ENCODE measurements at regions not wholly inside any gene's neighbourhood (a gene's known extent, or its start where the extent isn't known, plus 50 kb on each side); places are given as distances from the start of the nearest gene placed in this dataset.

DNA sequence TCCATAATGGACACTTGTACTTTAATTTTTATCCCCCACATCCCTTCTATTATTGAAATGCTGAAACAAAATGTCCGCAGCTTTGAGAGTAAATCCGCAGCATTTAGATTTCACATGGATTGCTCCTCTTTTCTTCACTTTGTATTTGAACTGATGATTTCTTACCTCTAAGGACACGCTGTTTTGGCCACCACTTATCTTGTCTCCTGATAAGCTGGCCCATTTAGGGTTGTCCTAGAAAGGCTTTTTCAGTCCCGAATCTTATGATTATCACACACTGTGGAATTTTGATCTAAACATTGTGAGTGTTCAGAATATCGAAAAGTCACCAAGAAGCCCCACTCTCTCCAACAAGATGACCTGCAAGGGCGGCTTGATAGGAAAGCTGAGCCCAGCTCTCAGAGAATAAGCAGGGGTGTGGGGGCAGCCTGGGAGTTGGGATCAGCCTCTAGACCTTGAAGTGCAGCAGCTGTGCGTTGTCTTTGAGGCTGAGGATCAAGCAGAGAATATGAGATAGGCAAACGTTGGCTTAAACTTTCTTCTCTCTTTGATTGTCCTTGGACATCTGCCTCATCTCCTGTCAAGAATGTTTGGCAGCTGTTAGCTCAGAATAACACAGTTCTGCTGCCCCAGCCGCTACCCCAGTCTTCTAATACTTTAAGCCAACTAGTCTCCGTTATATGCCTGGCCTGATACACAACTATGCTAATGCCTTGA is 399.7 kb upstream of the NR2F2 start:
- TF ChIP-seq EZH2phosphoT487 (IDR thresholded peaks at IDR 0.05; ENCODE audit: insufficient read depth, low read depth) (no peak), EZH2 (IDR thresholded peaks at IDR 0.05; ENCODE audit: insufficient read depth, poor library complexity, severe bottlenecking) (no peak)
- no peak overlapping the region for H3K27ac ChIP-seq
- H3K4me3 ChIP-seq = no peak overlapping the region
- H3K9me3 ChIP-seq (ENCODE audit: low read depth) = no peaks in the 10 kb centered on the region
- no peaks in the 10 kb centered on the region for H3K9me2 ChIP-seq (ENCODE audit: insufficient read depth)
- DNase-seq = no peak
- in situ Hi-C loops (cut with MboI) = no loop called here
- H3K9ac ChIP-seq = no peak overlapping the region
- H3F3A ChIP-seq (ENCODE audit: insufficient read depth) = peaks cover 7% of the 10 kb centered on the region; the same call in 1 of the 2 replicates
- H3K36me3 ChIP-seq (ENCODE audit: low read depth) = no peaks in the 10 kb centered on the region
- no peaks in the 10 kb centered on the region for H4K20me1 ChIP-seq (ENCODE audit: insufficient read depth)
- WGBS, 2 experiments (ENCODE audit: low coverage in 1 of 2, low lambda C conversion rate in 2 of 2, missing lambda C conversion rate in 2 of 2) = 71 to 73% methylated on average over 10 of the region's 10 CpGs
- H3K79me2 ChIP-seq (ENCODE audit: insufficient read depth) = no peaks in the 10 kb centered on the region
- no peak overlapping the region for H3K4me2 ChIP-seq (ENCODE audit: unreplicated experiment)
- H3K27me3 ChIP-seq (replicated peaks; ENCODE audit: insufficient read depth) = no peaks in the 10 kb centered on the region
- H3K4me1 ChIP-seq (ENCODE audit: insufficient read depth) = peaks cover 13% of the 10 kb centered on the region
- H2AFZ ChIP-seq = no peak overlapping the region

- 67 to 69% methylated on average over 3 of the region's 3 CpGs for WGBS, 2 experiments (ENCODE audit: low coverage in 1 of 2, low lambda C conversion rate in 2 of 2, missing lambda C conversion rate in 2 of 2)
Measured at GRCh38 chr15:95931619-95932018, 398.9 kb upstream of the NR2F2 start.

GRCh38 chr15:95932141-95932540 is 398.4 kb upstream of the NR2F2 start:
- H3K4me3 ChIP-seq = no peak overlapping the region
- 67 to 79% methylated on average over 2 of the region's 2 CpGs for WGBS, 2 experiments (ENCODE audit: low coverage in 1 of 2, low lambda C conversion rate in 2 of 2, missing lambda C conversion rate in 2 of 2)
- H3K9me3 ChIP-seq (ENCODE audit: low read depth) = no peaks in the 10 kb centered on the region
- H3K4me2 ChIP-seq (ENCODE audit: unreplicated experiment) = peak overlapping the region; percentile 52
- no peaks in the 10 kb centered on the region for H3K79me2 ChIP-seq (ENCODE audit: insufficient read depth)
- TF ChIP-seq EZH2phosphoT487 (IDR thresholded peaks at IDR 0.05; ENCODE audit: insufficient read depth, low read depth) = no peak
- TF ChIP-seq EZH2 (IDR thresholded peaks at IDR 0.05; ENCODE audit: insufficient read depth, poor library complexity, severe bottlenecking) = no peak
- H3K9ac ChIP-seq = no peak overlapping the region
- H3F3A ChIP-seq (ENCODE audit: insufficient read depth) = peaks cover 15% of the 10 kb centered on the region; the same call in 1 of the 2 replicates
- H3K27me3 ChIP-seq (replicated peaks; ENCODE audit: insufficient read depth) = no peaks in the 10 kb centered on the region
- in situ Hi-C loops (cut with MboI) = no loop called here
- peaks cover 18% of the 10 kb centered on the region for H3K4me1 ChIP-seq (ENCODE audit: insufficient read depth)
- H3K27ac ChIP-seq = no peak overlapping the region
- no peaks in the 10 kb centered on the region for H3K36me3 ChIP-seq (ENCODE audit: low read depth)
- no peaks in the 10 kb centered on the region for H4K20me1 ChIP-seq (ENCODE audit: insufficient read depth)
- H3K9me2 ChIP-seq (ENCODE audit: insufficient read depth) = no peaks in the 10 kb centered on the region
- H2AFZ ChIP-seq = no peak overlapping the region
- no peak for DNase-seq

More at GRCh38 chr15:95931619-95932018, 398.9 kb upstream of the NR2F2 start:
- Histone ChIP-seq H3K4me2 (ENCODE audit: unreplicated experiment) (no peak overlapping the region), H2AFZ (no peak overlapping the region), H3K4me3 (no peak overlapping the region), H4K20me1 (ENCODE audit: insufficient read depth) (no peaks in the 10 kb centered on the region), H3K9ac (no peak overlapping the region), H3K27ac (no peak overlapping the region), H3K27me3 (replicated peaks; ENCODE audit: insufficient read depth) (no peaks in the 10 kb centered on the region), H3K9me2 (ENCODE audit: insufficient read depth) (no peaks in the 10 kb centered on the region), H3K36me3 (ENCODE audit: low read depth) (no peaks in the 10 kb centered on the region), H3K4me1 (ENCODE audit: insufficient read depth) (peaks cover 13% of the 10 kb centered on the region), H3F3A (ENCODE audit: insufficient read depth) (peaks cover 10% of the 10 kb centered on the region; the same call in 1 of the 2 replicates), H3K9me3 (ENCODE audit: low read depth) (no peaks in the 10 kb centered on the region), H3K79me2 (ENCODE audit: insufficient read depth) (no peaks in the 10 kb centered on the region)
- no peak for TF ChIP-seq EZH2 (IDR thresholded peaks at IDR 0.05; ENCODE audit: insufficient read depth, poor library complexity, severe bottlenecking)
- no peak for TF ChIP-seq EZH2phosphoT487 (IDR thresholded peaks at IDR 0.05; ENCODE audit: insufficient read depth, low read depth)
- DNase-seq = no peak
- in situ Hi-C loops (cut with MboI) = no loop called here

- TF ChIP-seq EZH2 (IDR thresholded peaks at IDR 0.05; ENCODE audit: insufficient read depth, poor library complexity, severe bottlenecking) (no peak), EZH2phosphoT487 (IDR thresholded peaks at IDR 0.05; ENCODE audit: insufficient read depth, low read depth) (0 out of 2 replicates have a peak, but pooled peaks have one; percentile 34)
- H3K27ac ChIP-seq = no peak overlapping the region
- peak; percentile 69 for DNase-seq
Measured at GRCh38 chr15:95932676-95933075, 397.8 kb upstream of the NR2F2 start.

More at GRCh38 chr15:95932676-95933075, 397.8 kb upstream of the NR2F2 start:
- in situ Hi-C loops (cut with MboI) = no loop called here
- no peaks in the 10 kb centered on the region for H3K27me3 ChIP-seq (replicated peaks; ENCODE audit: insufficient read depth)
- WGBS, 2 experiments (ENCODE audit: low coverage in 1 of 2, low lambda C conversion rate in 2 of 2, missing lambda C conversion rate in 2 of 2) = 26 to 34% methylated on average over 4 of the region's 4 CpGs
- H3K79me2 ChIP-seq (ENCODE audit: insufficient read depth) = no peaks in the 10 kb centered on the region
- no peak overlapping the region for H2AFZ ChIP-seq
- H3F3A ChIP-seq (ENCODE audit: insufficient read depth) = peaks cover 15% of the 10 kb centered on the region; the same call in 1 of the 2 replicates
- no peaks in the 10 kb centered on the region for H3K9me3 ChIP-seq (ENCODE audit: low read depth)
- H3K4me2 ChIP-seq (ENCODE audit: unreplicated experiment) = peak overlapping the region; percentile 52
- no peak overlapping the region for H3K4me3 ChIP-seq
- H3K4me1 ChIP-seq (ENCODE audit: insufficient read depth) = peaks cover 21% of the 10 kb centered on the region
- no peaks in the 10 kb centered on the region for H3K9me2 ChIP-seq (ENCODE audit: insufficient read depth)
- no peak overlapping the region for H3K9ac ChIP-seq
- no peaks in the 10 kb centered on the region for H4K20me1 ChIP-seq (ENCODE audit: insufficient read depth)
- no peaks in the 10 kb centered on the region for H3K36me3 ChIP-seq (ENCODE audit: low read depth)

All from GM23248 (cell line).